NCI-H82 (cell line): ENCODE measurements at regions not wholly inside any gene's neighbourhood (a gene's known extent, or its start where the extent isn't known, plus 50 kb on each side); places are given as distances from the start of the nearest gene placed in this dataset.

ENCODE experiments used
- DNase-seq: peaks from one replicate; lab custom pipeline; 2025; lab: John Stamatoyannopoulos, UW

GRCh38 chr10:107715565-107715964, 551.1 kb upstream of the SORCS1 start:
- no peak for DNase-seq

- no peak for DNase-seq
Measured at GRCh38 chr10:107708981-107709380, 544.5 kb upstream of the SORCS1 start.

- DNase-seq: no peak
Measured at GRCh38 chr10:107706096-107706725, 541.7 kb upstream of the SORCS1 start.

- no peak for DNase-seq
Measured at GRCh38 chr10:107701943-107702342, 537.4 kb upstream of the SORCS1 start.

GRCh38 chr10:107692072-107692471, 527.6 kb upstream of the SORCS1 start:
- DNase-seq: no peak

- DNase-seq: no peak
Measured at GRCh38 chr10:107689323-107689722, 524.8 kb upstream of the SORCS1 start.

- no peak for DNase-seq
Measured at GRCh38 chr10:107687701-107688100, 523.2 kb upstream of the SORCS1 start.

- DNase-seq: no peak
Measured at GRCh38 chr10:107686095-107686494, 521.6 kb upstream of the SORCS1 start.

- DNase-seq: no peak
Measured at GRCh38 chr10:107671960-107672359, 507.5 kb upstream of the SORCS1 start.

- DNase-seq: no peak
Measured at GRCh38 chr10:107666214-107666613, 501.7 kb upstream of the SORCS1 start.

- no peak for DNase-seq
Measured at GRCh38 chr10:107665459-107665858, 501.0 kb upstream of the SORCS1 start.

- DNase-seq: peak; percentile 38
Measured at GRCh38 chr10:107657851-107658250, 493.3 kb upstream of the SORCS1 start.

- DNase-seq: no peak
Measured at GRCh38 chr10:107656932-107657331, 492.4 kb upstream of the SORCS1 start.

- DNase-seq: peak; percentile 85
Measured at GRCh38 chr10:107653832-107654287, 489.4 kb upstream of the SORCS1 start.

GRCh38 chr10:107650939-107651338, 486.4 kb upstream of the SORCS1 start:
- peak; percentile 45 for DNase-seq

- no peak for DNase-seq
Measured at GRCh38 chr10:107649249-107649648, 484.7 kb upstream of the SORCS1 start.

GRCh38 chr10:107647462-107647861, 483.0 kb upstream of the SORCS1 start:
- DNase-seq: no peak

GRCh38 chr10:107631876-107632275, 467.4 kb upstream of the SORCS1 start:
- peak; percentile 82 for DNase-seq

GRCh38 chr10:107626862-107627261, 462.4 kb upstream of the SORCS1 start:
- no peak for DNase-seq

GRCh38 chr10:107623292-107623691, 458.8 kb upstream of the SORCS1 start:
- no peak for DNase-seq

- no peak for DNase-seq
Measured at GRCh38 chr10:107619139-107619538, 454.6 kb upstream of the SORCS1 start.

GRCh38 chr10:107618504-107618994, 454.0 kb upstream of the SORCS1 start:
- no peak for DNase-seq

GRCh38 chr10:107616463-107617410, 452.2 kb upstream of the SORCS1 start:
- no peak for DNase-seq
